HG02798 (cell line): ENCODE measurements at regions not wholly inside any gene's neighbourhood (a gene's known extent, or its start where the extent isn't known, plus 50 kb on each side); places are given as distances from the start of the nearest gene placed in this dataset.

Experiments
- ATAC-seq: cut with Tn5 transposase; IDR thresholded peaks from one replicate; pipeline ENCODE4 v1.9.1; 2021; ENCODE audit warnings: mild to moderate bottlenecking; ENCODE audit not compliant: unreplicated experiment, poor library complexity

- no peak for ATAC-seq
These were observed 260.1 kb upstream of the PLSCR5 start for GRCh38 chr3:146865175-146865755.

- ATAC-seq = no peak
These were observed 256.1 kb upstream of the PLSCR5 start for GRCh38 chr3:146861262-146861661.

- no peak for ATAC-seq
These were observed 249.4 kb upstream of the PLSCR5 start for GRCh38 chr3:146854523-146854922.

- no peak for ATAC-seq
These were observed 246.5 kb upstream of the PLSCR5 start for GRCh38 chr3:146851665-146852064.

GRCh38 chr3:146845361-146845760 lies 240.2 kb upstream of the PLSCR5 start:
- ATAC-seq = no peak

- ATAC-seq = no peak
These were observed 238.3 kb upstream of the PLSCR5 start for GRCh38 chr3:146843476-146843875.

GRCh38 chr3:146839727-146840375 lies 234.7 kb upstream of the PLSCR5 start:
- ATAC-seq = no peak

GRCh38 chr3:146838221-146838620 lies 233.1 kb upstream of the PLSCR5 start:
- no peak for ATAC-seq

- ATAC-seq = no peak
These were observed 229.8 kb upstream of the PLSCR5 start for GRCh38 chr3:146834917-146835316.

- no peak for ATAC-seq
These were observed 227.8 kb upstream of the PLSCR5 start for GRCh38 chr3:146832857-146833458.

GRCh38 chr3:146831659-146832058 lies 226.5 kb upstream of the PLSCR5 start:
- no peak for ATAC-seq

- no peak for ATAC-seq
These were observed 225.1 kb upstream of the PLSCR5 start for GRCh38 chr3:146830231-146830630.

GRCh38 chr3:146827836-146828235 lies 222.7 kb upstream of the PLSCR5 start:
- no peak for ATAC-seq

- ATAC-seq = no peak
These were observed 218.5 kb upstream of the PLSCR5 start for GRCh38 chr3:146823622-146824021.

GRCh38 chr3:146818866-146819265 lies 213.7 kb upstream of the PLSCR5 start:
- no peak for ATAC-seq

- ATAC-seq = no peak
These were observed 213.2 kb upstream of the PLSCR5 start for GRCh38 chr3:146818301-146818700.

- ATAC-seq = no peak
These were observed 212.6 kb upstream of the PLSCR5 start for GRCh38 chr3:146817704-146818103.

- no peak for ATAC-seq
These were observed 209.6 kb upstream of the PLSCR5 start for GRCh38 chr3:146814601-146815315.

- ATAC-seq = no peak
These were observed 208.3 kb upstream of the PLSCR5 start for GRCh38 chr3:146813496-146813895.

GRCh38 chr3:146803745-146804144 lies 198.6 kb upstream of the PLSCR5 start:
- no peak for ATAC-seq

- no peak for ATAC-seq
These were observed 196.3 kb upstream of the PLSCR5 start for GRCh38 chr3:146801492-146801891.
